HG03565 (cell line): ENCODE measurements at regions not wholly inside any gene's neighbourhood (a gene's known extent, or its start where the extent isn't known, plus 50 kb on each side); places are given as distances from the start of the nearest gene placed in this dataset.
"Not testable (repeated sequence)": the region's sequence is repeated elsewhere in the genome, so short reads cannot be mapped to it uniquely, and the experiment has no call there.

Source experiments
- ATAC-seq: cut with Tn5 transposase; IDR thresholded peaks from one replicate; pipeline ENCODE4 v1.9.1; 2021; ENCODE audit warnings: mild to moderate bottlenecking, moderate library complexity; ENCODE audit not compliant: unreplicated experiment

DNA sequence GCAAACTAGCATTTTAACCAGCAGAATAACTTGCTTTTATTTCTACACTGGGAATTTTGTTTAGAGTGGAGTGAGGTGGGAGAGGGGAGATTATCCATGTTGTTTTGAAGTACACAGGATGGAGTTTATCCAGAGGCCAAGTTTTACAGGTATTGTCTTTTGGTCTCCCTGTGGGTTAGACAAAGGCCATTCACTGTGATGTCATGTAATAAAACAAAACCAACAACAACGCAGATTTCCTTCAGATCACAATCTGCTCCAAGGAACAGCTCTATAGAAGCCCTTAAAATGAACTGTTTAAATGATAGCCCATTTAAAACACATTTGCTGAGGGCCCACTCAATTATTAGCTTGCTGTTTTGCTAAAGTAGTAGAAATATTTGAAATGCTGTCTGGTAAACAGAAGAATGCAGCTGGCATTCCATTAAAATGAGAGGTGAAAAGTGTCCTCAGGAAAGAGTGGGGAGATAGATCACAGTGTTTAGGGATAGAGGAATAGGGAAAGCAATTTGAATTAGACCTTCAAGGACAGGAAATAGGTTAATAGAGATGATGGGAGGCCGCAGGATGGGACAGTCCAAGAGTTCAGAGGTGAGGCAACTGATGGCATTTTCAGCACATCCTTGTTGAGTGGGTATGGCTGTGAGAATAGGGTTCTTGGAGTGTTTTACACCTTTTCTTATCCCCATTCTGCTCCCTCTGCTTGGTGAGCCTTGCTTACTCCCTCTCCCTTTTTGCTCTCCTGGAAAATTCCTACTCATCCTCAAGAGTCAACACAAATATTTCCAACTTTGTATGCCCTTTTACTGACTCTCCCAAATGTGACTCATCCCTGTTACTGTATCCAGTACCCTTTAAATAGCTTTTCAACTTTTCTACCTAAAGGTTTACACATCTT is 140.1 kb upstream of the NR3C1 start:
- no peak for ATAC-seq

DNA sequence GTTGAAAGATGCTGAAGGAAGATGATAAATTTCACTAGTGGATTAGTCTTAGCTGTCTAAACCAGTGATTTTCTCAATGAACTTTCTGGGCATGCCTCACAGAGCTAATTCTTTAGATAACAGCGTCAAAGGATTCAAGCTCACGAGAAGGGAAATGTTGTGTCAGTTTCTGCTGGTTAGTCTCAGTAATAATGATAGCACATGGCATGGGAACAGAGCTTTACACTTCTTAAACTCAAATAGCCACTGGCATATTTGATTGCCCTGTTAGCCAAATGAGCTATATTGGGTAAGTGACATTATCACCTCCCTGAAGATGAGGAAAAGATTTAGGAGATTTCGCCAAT is 139.3 kb upstream of the NR3C1 start:
- no peak for ATAC-seq

GRCh38 chr5:143541943-143542797 is 138.7 kb upstream of the NR3C1 start:
- no peak for ATAC-seq

DNA sequence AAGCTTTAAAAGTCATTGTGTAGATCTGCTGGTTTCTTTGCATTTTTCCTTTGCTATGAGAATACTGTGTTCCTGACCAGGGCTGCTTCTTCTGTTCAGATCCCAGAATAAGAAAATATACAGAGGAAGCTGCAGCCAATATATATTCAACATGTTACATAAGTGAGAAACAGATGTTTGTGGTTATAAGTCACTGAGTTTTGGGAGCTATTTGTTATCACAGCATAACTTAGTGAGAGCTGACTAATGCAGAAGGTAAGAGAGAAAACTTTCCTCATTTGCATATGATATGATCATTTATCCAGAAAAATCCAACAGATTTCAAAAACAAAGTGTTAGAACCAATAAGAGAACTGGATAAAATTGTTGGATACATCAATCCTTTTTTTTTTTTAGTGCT is 136.3 kb upstream of the NR3C1 start:
- ATAC-seq, result no peak

DNA sequence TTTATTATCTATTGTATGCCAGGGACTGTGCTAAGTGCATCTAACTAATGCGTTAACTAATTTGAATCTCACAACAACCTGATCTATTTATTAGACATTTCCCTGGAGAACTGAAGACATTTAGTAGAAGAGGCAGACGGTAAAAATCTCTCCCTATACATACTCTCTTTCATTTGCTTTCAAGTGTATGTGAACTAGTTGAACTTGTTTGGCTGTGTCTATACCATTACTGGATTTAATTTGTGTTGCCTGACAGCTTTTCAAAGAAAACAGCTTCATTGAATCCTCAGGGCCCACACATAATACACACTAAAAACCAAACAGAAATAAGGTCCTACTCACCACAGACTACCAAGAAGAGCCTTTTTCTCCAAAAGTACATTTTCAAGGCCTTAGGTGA is 133.6 kb upstream of the NR3C1 start:
- ATAC-seq, result no peak

- no peak for ATAC-seq
Observed at GRCh38 chr5:143536364-143536763, 132.9 kb upstream of the NR3C1 start.

- ATAC-seq, result no peak
Observed at GRCh38 chr5:143534761-143535154, 131.3 kb upstream of the NR3C1 start.

DNA sequence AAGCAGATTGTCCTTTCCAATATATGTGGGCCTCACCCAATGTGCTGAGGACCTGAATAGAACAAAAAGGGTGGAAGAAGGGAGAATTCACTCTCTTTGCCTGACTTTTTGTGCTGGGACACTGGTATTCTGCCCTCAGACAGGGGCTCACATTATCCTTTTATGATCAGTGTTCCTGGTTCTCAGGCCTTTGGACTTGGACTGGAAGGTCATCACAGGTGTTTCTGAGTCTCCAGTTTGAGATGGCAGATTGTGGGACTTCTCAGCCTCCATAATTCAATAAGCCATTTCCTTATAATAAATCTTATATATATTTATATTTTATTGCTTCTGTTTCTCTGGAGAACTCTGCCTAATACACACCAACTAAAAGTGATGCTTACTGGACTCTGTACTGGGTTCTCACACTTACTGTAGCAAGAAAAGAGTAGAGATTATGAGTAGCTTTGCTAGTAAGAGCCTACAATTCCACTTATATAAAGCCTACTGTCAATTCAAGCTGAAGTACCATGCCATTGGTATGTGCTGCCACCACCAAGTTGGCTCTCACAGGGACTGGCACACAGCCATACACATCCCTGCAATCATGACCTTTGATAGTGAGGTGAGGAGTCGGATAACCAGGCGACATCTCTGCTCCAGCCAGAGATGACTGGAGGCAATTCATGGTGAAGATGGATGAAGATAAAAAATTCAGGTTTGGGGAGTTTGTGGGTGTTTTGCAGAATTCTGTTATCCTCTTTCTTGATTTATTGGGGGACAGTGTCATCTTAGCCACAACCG is 130.7 kb upstream of the NR3C1 start:
- no peak for ATAC-seq

- no peak for ATAC-seq
Observed at GRCh38 chr5:143533475-143533874, 130.0 kb upstream of the NR3C1 start.

DNA sequence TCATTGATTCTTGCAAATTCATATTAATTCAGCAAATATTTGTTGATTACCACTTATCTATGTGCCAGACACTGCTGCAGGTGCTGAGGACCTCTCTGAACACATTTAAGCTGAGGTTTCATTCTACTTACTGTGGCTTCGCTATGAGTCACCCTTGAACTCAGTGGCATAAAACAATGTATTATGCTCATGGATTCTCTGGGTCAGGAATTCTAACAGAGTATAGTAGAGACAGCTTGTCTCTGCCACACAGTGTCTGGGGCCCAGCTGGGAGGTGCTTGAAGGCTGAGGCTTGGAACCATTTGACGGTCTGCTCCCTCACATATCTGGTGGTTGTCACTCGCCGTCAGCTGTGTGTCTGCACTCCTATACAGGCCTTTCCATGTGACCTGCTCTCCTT is 124.3 kb upstream of the NR3C1 start:
- peak; percentile 53 for ATAC-seq

DNA sequence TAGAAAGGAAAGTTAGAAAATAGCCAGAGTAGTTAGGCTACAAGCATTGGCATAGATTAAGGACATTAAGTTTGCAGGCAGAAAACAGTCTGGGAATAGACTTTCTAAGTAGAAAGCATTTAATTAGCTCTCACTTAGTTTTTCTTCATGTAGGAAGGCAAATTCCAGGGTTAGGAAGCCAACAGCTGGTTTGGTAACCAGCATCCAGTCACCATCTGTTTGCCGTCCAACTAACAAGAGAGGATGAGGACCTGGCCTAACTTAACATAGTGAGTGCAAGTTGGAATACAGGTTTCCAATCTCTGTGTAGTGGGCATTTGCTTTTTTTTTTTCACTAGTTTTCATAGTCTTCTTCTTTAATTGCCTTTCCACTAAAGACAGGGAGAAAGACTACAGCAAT is 121.7 kb upstream of the NR3C1 start:
- no peak for ATAC-seq

DNA sequence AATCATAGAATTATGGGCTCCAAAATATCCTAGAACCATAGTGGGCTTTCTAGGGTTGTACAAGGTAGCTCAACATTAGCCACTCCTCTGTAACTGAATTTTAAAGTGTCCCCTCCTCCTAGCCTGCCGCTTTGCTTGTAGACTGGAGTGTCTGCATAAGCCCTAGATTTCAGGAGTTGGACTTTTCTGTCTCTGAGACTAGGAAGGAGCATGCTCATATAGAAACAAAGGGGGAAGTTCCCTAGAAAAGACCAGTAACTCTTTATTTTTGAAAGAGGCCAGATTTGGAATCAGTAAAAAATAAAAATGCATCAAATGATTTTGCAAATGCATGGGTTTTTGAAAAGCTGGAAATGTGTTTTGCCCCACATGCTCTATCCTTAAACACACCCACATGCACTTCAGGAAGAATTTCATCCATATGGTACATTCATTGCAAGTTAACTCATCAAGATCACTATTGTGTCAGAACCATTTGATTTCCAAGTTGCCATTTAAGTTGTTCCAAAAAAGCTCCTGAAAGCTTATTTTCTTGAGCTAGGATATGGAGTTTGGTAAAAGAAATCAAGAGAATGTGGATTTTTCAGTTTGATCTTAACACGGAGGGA is 121.0 kb upstream of the NR3C1 start:
- no peak for ATAC-seq

- no peak for ATAC-seq
Observed at GRCh38 chr5:143521846-143522400, 118.4 kb upstream of the NR3C1 start.

DNA sequence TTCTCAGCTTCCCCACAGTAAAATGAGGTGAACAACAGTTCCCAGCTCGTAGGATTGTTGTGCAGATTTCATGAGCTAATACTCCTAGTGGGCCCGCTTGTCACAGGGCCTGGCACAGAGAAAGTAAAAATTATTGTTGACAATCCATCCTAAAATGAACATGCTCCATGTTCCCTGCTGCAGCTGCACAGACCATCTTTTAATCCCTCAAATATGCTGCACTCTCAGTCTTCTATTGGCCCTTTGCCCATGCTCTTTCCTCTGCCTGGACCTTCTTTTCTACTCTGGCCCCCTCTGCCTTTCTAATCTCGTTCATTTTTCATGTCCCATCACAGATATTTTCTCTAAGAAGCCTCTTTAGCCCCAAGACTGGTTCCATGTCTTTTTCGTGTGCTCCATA is 117.7 kb upstream of the NR3C1 start:
- ATAC-seq, result no peak

- not testable (repeated sequence) for ATAC-seq
Observed at GRCh38 chr5:143519215-143519614, 115.7 kb upstream of the NR3C1 start.

GRCh38 chr5:143517824-143518223 is 114.3 kb upstream of the NR3C1 start:
- not testable (repeated sequence) for ATAC-seq

DNA sequence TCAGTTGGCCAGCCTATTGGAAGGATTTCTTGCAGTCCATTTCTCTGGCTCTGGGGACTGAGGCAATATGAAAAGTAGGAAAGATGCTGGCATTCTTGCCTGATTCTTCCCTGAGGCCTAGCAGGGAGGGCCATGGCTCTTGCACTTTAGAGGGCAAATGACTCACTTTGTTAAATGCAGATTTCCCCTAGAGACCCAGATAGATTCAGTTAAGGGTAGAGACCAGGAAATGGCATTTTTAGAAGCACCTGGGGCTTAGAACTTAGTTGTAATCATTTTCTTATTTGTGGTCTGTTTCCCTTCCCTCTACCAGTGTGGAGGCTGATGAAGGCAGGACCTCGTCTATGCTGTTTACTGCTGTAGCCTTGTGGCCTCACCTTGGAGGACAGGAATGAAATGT is 112.8 kb upstream of the NR3C1 start:
- no peak for ATAC-seq

DNA sequence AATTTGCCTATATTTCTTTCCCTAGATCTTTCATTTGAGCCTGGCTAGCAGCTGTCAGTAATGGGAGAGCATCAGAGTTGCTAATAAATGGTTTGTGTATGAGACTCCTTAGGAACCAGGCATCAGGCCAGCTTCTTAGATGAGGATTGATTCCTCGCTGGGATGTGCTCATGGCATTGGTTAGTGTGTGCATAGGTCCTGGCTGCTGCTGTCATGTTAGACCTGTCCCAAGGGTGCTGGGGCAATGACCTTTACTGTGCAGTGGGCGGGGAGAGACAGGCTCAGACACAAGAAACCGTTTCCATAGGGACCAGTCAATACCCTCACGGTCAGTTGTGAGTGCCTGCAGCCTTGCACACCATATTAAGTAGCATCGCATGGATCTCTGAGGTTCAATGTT is 112.3 kb upstream of the NR3C1 start:
- no peak for ATAC-seq

DNA sequence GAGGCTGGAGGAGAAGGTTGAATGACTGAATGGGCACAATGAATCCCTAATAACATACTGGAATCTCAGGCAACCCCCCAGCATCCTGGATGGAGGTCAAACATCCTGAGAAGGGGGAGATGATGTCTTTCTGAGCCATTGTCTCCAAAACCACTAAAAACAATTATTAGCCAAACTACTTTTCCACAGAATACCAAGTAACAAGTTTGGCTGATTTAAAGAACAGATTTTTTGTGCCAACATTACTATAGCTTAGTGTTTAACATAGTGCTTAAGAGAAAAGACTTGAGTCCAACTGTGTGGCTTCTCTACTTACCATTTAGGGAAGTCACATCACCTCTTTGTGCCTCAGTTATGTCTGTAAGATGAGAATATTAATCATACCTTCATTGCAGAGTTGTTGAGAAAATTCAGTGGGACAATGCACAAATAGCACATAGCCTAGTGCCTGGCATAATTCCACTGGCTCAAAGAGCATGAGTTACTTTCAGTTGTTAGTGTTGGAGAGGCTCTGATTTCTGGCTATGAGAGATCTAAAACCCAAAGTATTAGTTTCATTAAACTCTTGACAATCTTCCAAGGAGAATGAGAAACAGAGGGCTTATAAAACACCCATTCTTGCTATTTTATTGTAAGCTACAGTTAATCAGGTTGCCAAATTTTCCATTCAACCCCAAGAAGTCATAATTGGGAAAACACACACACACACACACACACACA is 111.3 kb upstream of the NR3C1 start:
- ATAC-seq, result no peak

GRCh38 chr5:143513720-143514119 is 110.2 kb upstream of the NR3C1 start:
- no peak for ATAC-seq
